ENCODE measurements at regions not wholly inside any gene's neighbourhood (a gene's known extent, or its start where the extent isn't known, plus 50 kb on each side); places are given as distances from the start of the nearest gene placed in this dataset.
"Not testable (repeated sequence)": the region's sequence is repeated elsewhere in the genome, so short reads cannot be mapped to it uniquely, and the experiment has no call there.

- not testable (repeated sequence) for TF ChIP-seq CTCF (IDR thresholded peaks at IDR 0.05; ENCODE audit: low read length); EZH2 (IDR thresholded peaks at IDR 0.05; ENCODE audit: borderline replicate concordance, low read length)
These were observed 306.4 kb upstream of the DEFB115 start for GRCh38 chr20:30951088-30951487.

Measured in OCI-LY1 (cell line).